ENCODE measurements at regions not wholly inside any gene's neighbourhood (a gene's known extent, or its start where the extent isn't known, plus 50 kb on each side); places are given as distances from the start of the nearest gene placed in this dataset.

GRCh38 chr10:133026726-133027395 lies 60.9 kb upstream of the ADGRA1 start:
- H3K27me3 Mint-ChIP-seq (ENCODE audit: low read depth, poor library complexity) = peaks cover 49% of the 10 kb centered on the region
- no peak for DNase-seq
- no peak for TF ChIP-seq CTCF (IDR thresholded peaks at IDR 0.05)
- peaks cover 53% of the 10 kb centered on the region for H3K4me1 Mint-ChIP-seq
- H3K4me3 Mint-ChIP-seq = no peak overlapping the region
- no peaks in the 10 kb centered on the region for H3K9me3 Mint-ChIP-seq
- H3K27ac Mint-ChIP-seq = no peak overlapping the region
- no peaks in the 10 kb centered on the region for H3K36me3 Mint-ChIP-seq (ENCODE audit: low read depth)

- Mint-ChIP-seq H3K27ac (no peak overlapping the region), H3K4me3 (no peak overlapping the region), H3K4me1 (peaks cover 56% of the 10 kb centered on the region), H3K36me3 (ENCODE audit: low read depth) (no peaks in the 10 kb centered on the region), H3K27me3 (ENCODE audit: low read depth, poor library complexity) (peaks cover 47% of the 10 kb centered on the region), H3K9me3 (no peaks in the 10 kb centered on the region)
- TF ChIP-seq CTCF (IDR thresholded peaks at IDR 0.05) = no peak
- DNase-seq = no peak
These were observed 61.6 kb upstream of the ADGRA1 start for GRCh38 chr10:133026171-133026570.

GRCh38 chr10:133025558-133026090 lies 62.1 kb upstream of the ADGRA1 start:
- H3K4me1 Mint-ChIP-seq = peaks cover 51% of the 10 kb centered on the region
- H3K36me3 Mint-ChIP-seq (ENCODE audit: low read depth) = no peaks in the 10 kb centered on the region
- H3K27ac Mint-ChIP-seq = no peak overlapping the region
- no peak for TF ChIP-seq CTCF (IDR thresholded peaks at IDR 0.05)
- H3K4me3 Mint-ChIP-seq = no peak overlapping the region
- H3K27me3 Mint-ChIP-seq (ENCODE audit: low read depth, poor library complexity) = peaks cover 42% of the 10 kb centered on the region
- DNase-seq = no peak
- no peaks in the 10 kb centered on the region for H3K9me3 Mint-ChIP-seq

GRCh38 chr10:133024704-133025557 lies 62.8 kb upstream of the ADGRA1 start:
- Mint-ChIP-seq H3K27me3 (ENCODE audit: low read depth, poor library complexity) (peaks cover 35% of the 10 kb centered on the region), H3K9me3 (no peaks in the 10 kb centered on the region), H3K27ac (no peak overlapping the region), H3K4me1 (peaks cover 46% of the 10 kb centered on the region), H3K36me3 (ENCODE audit: low read depth) (no peaks in the 10 kb centered on the region), H3K4me3 (peak overlapping the region; percentile 40)
- no peak for TF ChIP-seq CTCF (IDR thresholded peaks at IDR 0.05)
- no peak for DNase-seq

- no peak for TF ChIP-seq CTCF (IDR thresholded peaks at IDR 0.05)
- Mint-ChIP-seq H3K36me3 (ENCODE audit: low read depth) (no peaks in the 10 kb centered on the region), H3K4me3 (no peak overlapping the region), H3K9me3 (no peaks in the 10 kb centered on the region), H3K27ac (peak overlapping the region; percentile 24), H3K27me3 (ENCODE audit: low read depth, poor library complexity) (peaks cover 35% of the 10 kb centered on the region), H3K4me1 (peaks cover 51% of the 10 kb centered on the region)
- DNase-seq = no peak
These were observed 64.4 kb upstream of the ADGRA1 start for GRCh38 chr10:133023216-133023843.
